CD4-positive, alpha-beta T cell treated with Interferon gamma for 1 hour (primary cell): ENCODE measurements at regions not wholly inside any gene's neighbourhood (a gene's known extent, or its start where the extent isn't known, plus 50 kb on each side); places are given as distances from the start of the nearest gene placed in this dataset.
"Not testable (repeated sequence)": the region's sequence is repeated elsewhere in the genome, so short reads cannot be mapped to it uniquely, and the experiment has no call there.

Source experiments
- DNase-seq: peaks from one replicate; pipeline ENCODE4 v3.0.0-alpha.2; 2020

DNA sequence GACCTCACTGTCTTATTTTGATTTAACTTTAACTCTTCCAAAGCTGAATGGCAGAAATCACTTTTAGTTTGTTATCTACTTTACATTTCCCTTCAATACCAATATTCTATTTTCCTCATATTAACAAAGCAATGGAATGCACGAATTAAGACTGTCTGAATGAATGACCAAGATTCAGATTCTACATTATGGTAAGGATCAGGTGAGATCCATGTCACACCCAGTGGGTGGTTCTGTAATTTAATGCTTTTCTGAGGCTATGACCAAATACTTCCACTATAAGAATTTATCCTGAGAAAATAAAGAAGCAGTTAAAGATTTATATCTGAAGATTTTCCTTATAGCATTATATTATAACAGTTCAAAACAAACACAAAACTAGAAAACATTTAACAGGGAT lies 90.2 kb upstream of the NUPR2 start:
- no peak for DNase-seq

- no peak for DNase-seq
These were observed 83.4 kb upstream of the NUPR2 start for GRCh38 chr7:56199639-56200038.

DNA sequence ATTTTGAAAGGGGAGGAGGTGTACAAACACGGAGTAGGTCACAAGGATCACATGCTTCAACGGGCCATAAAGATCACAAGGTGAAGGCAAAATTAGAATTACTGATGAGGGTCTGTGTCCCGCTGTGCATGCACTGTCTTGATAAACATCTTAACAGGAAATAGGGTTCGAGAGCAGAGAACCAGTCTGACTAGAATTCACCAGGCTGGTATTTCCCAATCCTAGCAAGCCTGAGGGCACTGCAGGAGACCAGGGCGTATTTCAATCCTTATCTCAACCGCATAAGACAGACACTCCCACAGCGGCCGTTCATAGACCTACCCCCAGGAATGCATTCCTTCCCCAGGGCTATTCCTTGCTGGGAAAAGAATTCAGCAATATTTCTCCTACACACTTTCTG lies 80.0 kb upstream of the NUPR2 start:
- not testable (repeated sequence) for DNase-seq

GRCh38 chr7:56188823-56189346 lies 72.7 kb upstream of the NUPR2 start:
- DNase-seq = no peak

- DNase-seq = no peak
These were observed 72.2 kb upstream of the NUPR2 start for GRCh38 chr7:56188376-56188775.

DNA sequence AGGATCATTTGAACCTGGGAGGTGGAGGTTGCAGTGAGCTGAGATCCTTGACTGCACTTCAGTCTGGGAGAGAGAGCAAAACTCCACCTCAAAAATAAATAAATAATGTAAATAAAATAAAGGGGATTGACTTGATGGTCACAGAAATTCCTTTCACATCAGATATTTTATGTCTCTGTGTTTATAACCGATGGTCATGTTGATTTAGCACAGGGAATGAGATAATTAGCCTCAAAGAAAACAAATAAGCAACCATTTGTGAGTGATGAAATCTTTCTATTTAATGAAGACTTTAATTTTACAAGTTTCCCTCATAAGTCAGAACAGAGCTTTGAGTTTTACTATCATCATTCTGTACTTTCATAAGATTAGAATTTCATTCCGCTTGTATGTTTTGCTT lies 64.8 kb upstream of the NUPR2 start:
- no peak for DNase-seq

DNA sequence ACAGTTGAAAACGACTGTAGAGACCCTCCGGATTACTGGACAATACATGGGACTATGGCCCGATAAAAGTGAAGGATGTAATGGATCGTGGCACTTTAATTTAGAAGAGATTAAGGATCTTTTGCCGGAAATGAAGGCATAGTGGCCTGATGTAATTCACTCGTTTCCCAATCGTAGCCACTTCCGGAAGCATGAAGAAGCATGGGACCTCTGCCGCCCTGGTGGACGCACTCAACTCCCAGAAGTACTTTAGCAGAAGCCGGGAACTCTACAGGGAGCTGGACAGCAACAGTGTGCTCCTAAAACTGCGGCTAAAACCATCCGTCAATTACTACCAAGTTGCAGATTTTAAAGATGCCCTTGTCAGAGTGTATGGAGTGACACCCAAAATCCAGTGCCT lies 59.6 kb upstream of the NUPR2 start:
- no peak for DNase-seq

DNA sequence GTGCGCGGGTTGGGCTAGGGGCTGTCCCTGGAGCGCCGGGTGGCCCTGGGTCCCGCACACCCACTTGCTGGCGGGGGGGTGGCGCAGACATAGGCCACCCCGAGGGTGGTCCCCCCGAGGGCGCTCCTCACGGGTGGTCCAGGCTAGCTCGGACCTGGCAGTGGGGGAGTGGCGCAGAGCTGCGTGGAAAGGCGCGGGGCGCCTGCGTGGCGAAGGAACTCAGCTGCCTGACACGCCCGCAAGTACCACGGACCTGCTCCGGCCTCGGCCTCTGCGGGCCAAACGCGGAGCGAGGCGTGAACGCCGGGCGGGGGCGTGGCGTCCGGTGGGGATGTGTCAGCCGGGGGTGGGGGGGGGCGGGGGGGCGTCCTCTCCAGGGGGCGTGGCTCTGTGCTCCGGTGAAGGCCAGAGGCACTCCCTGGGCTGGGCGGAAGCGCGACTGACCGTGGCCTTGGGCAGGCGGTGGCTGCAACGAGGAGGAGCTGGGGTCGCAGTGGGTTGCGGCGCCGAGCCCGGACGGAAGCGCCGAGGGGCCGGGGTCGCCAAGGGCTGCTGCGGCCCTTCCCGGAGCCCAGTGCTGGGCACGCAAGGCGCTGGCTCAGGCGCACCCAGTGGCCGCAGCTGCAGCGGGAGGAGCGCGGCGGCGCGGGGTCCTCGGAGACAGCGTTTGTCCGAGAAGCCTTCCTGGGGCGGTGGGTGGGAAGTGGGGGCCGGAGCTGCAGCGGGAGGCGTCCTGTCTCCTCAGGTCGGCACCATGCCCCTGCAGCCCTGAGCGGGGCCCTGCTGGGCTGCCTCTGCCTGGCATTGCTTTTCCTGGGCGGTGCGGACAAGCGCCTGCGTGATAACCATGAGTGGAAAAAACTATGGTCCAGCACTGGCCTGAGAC lies 58.9 kb upstream of the NUPR2 start:
- no peak for DNase-seq

DNA sequence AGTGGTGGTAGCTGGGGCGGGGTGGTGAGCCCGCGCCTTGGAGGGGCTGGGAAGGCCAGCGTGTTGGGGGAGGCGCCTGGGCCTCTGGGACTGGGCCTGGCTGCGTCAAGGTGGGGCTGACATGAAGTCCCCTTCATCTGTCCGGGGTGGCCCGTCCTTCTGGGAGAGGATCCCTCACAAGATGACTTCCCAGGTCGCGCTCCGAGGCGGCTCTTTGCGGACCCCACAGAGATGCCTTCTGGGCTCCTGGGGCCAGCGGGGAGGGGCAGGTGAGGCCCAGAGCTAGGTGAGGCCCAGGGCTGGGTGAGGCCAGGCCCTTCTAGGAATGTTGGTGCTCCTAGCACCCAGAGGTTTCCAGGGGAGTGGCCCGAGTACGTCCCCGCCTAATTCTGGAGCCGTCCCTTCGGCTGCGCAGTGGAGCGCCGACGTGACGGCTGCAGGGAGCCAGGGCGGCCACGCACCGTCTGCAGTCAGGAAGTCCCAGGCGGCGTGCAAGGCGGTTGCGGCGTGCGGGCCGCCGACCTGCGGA lies 58.2 kb upstream of the NUPR2 start:
- no peak for DNase-seq
